K562 (cell line): ENCODE measurements at regions not wholly inside any gene's neighbourhood (a gene's known extent, or its start where the extent isn't known, plus 50 kb on each side); places are given as distances from the start of the nearest gene placed in this dataset.

Experiments
- GABPA ChIP-seq: fragments of 200-800 bp; sonication (Bioruptor generic); conservative IDR thresholded peaks from 2 replicates; pipeline ENCODE4 v1.6.1; 2016; ENCODE audit warnings: low read depth, missing genetic modification characterization, missing compliant biosample characterization
- NFYB ChIP-seq: IDR thresholded peaks from 2 replicates; pipeline ENCODE4 v1.6.1; 2011; ENCODE audit warnings: mild to moderate bottlenecking, moderate library complexity; ENCODE audit not compliant: insufficient read length; ENCODE audit errors: extremely low read depth
- ZC3H11A ChIP-seq: IDR thresholded peaks from 2 replicates; pipeline ENCODE4 v1.6.1; 2012; ENCODE audit warnings: low read depth, low read length, improper control_type of control experiment

- TF ChIP-seq ZC3H11A (no peak), NFYB (no peak), GABPA (tag) (no peak)
Measured at GRCh38 chr6:90660931-90661330, 74.1 kb upstream of the MAP3K7 start.
